ENCODE measurements at regions not wholly inside any gene's neighbourhood (a gene's known extent, or its start where the extent isn't known, plus 50 kb on each side); places are given as distances from the start of the nearest gene placed in this dataset.

GRCh38 chr10:117666965-117667364 lies 124.4 kb downstream of the EMX2 start:
- no peak overlapping the region for H3K4me3 ChIP-seq (ENCODE audit: low read depth, low read length)
- no peak for DNase-seq (ENCODE audit: low read depth)

DNA sequence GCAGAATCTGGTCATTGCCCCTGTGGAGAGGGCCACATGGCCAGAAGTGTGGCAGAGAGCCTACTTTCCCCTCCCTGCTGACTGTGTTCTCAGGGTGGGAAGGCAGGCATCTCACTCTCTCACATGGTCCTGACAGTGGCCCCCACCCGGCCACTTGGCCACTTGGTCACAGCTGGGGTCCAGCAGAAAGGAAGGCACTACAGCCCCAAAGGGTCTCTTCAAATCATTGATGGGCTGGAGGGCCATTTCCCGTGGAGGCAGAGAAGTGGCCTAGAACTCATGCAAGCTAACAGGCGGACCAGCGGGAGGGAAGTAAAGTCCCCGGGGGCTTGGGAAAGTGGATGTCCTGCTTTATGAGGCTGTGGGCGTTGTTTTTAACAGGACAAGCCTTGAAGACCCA lies 125.3 kb downstream of the EMX2 start:
- H3K4me3 ChIP-seq (ENCODE audit: low read depth, low read length), result no peak overlapping the region
- no peak for DNase-seq (ENCODE audit: low read depth)

DNA sequence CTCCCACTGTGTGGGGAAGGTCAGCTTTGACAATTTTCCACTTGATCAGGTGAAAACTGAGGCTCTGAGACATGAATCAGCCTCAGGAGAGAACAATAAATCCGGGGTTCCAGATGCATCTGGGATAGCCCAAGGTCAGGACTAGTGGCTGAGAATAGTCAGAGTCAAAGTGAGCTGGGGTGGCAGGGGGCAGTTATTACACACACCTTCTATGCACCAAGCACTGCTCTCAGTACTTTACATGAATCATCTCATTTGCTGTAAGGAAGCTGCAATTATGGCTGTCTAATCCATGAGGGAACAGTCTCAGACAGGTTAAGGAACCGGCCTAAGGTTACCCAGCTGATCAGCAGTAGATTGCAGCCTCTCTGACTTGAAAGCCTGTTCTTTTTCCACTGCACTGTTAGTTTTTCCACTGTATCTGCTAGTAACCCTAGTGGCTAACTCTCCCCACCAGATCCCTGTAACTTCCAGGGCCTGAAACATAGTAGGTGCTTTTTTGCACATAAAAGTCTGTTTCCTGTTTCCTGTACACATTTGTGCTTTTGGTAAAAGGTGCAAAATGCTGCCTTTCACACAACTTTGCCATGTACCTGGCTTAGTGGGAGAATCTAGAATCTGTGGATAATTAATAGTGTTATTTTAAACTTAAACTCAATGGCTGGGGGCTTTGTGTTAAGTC lies 125.9 kb downstream of the EMX2 start:
- H3K4me3 ChIP-seq (ENCODE audit: low read depth, low read length), result no peak overlapping the region
- no peak for DNase-seq (ENCODE audit: low read depth)

GRCh38 chr10:117669122-117669521 lies 126.6 kb downstream of the EMX2 start:
- H3K4me3 ChIP-seq (ENCODE audit: low read depth, low read length), result no peak overlapping the region
- DNase-seq (ENCODE audit: low read depth), result no peak

DNA sequence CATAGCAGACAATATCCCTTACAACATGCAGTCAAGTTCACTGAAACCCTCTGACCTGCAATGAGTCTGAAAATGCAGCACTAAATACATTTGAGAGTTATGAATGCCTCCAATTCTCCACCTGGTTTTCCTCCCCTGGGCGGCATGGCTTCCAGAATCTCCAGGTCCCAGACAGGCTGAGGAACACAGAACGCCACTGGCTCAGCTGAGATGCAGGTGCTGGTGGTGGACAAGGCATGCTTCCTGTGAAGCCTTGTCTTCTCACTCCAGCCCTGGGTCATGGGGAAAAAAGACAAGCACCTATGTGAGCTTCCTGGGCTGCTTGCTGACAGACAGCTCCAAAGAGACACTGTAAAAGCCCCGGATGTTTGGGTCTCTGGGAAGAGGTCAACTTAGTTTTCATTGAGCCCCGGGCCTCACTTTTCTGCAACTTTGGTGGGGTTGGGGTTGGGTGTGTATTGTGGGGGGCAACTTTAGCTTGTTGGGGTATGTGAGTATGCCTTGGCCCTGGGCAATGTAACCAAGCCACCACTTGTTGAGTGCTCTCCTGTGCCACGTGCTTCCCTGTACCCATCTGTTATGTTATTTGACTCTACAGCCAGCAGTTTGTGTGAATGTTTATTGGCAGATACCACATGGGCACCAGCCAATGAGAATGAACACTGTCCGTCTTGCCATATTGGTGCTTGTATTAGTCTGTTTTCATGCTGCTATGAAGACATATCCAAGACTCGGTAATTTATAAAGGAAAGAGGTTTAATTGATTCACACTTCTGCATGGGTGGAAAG lies 127.8 kb downstream of the EMX2 start:
- H3K4me3 ChIP-seq (ENCODE audit: low read depth, low read length), result no peak overlapping the region
- no peak for DNase-seq (ENCODE audit: low read depth)

DNA sequence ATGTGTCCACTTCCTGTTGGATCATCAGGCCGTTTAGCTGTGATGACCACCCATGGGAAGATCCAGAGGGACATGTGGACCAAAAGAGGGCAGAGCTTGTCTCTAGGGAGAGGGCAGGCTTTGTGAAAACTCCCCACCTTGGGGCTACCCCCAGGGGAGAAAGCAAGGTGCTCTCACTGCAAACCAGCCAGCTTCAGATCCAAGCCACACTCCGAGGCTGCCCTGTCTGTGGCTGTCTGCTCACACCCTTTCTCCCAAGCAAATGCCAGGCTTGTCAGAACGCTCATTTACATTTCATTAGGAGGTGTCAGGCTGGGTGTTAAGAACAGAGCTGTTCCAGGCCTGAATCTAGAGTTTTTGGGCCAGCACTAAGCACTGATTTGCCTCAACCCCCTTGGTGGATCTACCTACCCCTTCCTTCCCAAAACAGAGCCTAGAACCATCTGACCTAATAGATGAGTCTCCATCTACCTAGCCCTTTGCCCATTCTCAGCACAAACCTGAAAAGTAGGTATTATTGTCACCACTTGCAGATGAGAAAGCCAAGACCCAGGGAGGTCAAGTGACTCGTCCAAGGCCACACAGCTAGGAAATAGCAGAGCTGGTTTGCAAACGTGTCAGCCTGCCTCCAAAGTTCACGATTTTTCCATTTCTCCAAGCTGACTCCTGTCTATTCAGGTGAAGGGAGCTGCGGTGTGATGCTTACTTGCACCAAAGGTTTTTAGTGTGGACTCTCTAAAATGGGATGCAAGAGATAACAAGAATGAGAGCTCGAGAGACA lies 130.9 kb downstream of the EMX2 start:
- DNase-seq (ENCODE audit: low read depth), result no peak

DNA sequence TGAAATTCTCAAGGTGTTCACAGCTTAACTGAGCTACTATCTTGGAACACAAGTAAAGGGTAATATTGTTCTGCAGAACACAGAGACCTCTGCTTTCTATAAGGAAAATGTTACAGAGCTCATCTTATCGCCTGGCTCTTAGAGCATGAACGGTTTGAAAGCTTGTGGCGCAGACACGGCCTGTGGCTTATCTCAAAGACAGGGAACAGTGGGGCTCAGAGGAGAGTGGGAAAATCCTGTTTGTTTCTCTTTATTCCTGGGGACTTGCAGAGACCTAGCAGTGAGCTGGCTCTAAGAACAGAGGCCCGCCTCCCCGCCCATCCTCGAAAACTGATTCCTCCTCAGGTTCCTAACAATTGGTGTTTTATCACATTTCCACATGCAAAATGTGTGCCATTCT lies 131.7 kb downstream of the EMX2 start:
- DNase-seq (ENCODE audit: low read depth), result no peak

More for the DNA sequence above, 130.9 kb downstream of the EMX2 start:
- H3K4me3 ChIP-seq (ENCODE audit: low read depth, low read length), result no peak overlapping the region

DNA sequence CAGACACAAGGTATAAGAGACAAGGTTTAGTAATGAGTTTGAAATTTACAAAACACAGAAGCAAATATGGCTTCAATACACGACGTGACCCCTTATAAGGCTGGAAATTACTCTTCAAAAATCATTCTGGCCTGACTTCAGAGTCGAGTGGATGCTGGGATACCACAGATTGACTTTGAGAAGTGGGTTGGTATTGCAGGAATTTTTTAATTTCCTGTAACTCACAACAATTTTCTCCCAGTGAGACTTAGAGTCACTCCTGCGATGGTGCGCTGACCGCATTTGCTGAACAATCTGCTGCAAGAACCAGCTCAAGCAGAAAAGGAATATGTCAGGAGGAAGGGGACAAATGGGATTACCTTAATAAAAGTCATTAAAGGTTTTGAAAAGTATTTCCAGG lies 132.1 kb downstream of the EMX2 start:
- no peak overlapping the region for H3K4me3 ChIP-seq (ENCODE audit: low read depth, low read length)
- DNase-seq (ENCODE audit: low read depth), result no peak

More for the DNA sequence above, 131.7 kb downstream of the EMX2 start:
- no peak overlapping the region for H3K4me3 ChIP-seq (ENCODE audit: low read depth, low read length)

- H3K4me3 ChIP-seq (ENCODE audit: low read depth, low read length), result no peak overlapping the region
- DNase-seq (ENCODE audit: low read depth), result no peak
Observed at GRCh38 chr10:117675514-117676055, 133.0 kb downstream of the EMX2 start.

- no peak for DNase-seq (ENCODE audit: low read depth)
Observed at GRCh38 chr10:117677239-117677638, 134.7 kb downstream of the EMX2 start.

DNA sequence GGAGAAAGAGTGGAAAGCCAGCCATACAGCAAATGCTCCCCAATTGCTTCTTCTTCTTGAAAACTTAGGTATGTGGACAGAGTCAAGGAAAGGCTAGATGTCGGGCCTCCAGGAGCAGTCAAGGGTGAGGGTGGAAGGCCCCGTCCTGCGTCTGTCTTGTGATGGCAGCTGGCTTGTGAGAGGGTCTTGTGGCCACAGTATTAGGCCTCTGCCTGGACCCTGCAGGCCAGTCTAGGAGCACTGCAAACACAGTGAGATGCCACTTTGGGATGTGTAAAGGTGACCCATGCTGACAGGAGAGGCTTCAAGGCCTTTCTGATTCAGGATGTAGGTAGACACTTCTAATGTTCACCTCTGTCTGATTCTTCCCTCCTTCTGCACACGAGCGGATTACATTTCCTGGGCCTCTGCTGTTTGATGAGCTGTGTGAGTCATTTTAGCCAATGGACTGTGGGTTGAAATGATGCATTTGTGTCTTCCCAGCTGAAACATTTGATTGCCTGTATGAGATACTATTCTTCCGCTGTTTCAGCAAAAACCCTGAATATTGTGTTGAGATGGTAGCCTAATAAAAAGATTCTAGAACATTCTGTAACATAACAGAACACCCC lies 135.4 kb downstream of the EMX2 start:
- DNase-seq (ENCODE audit: low read depth), result peak; percentile 19
- no peak overlapping the region for H3K4me3 ChIP-seq (ENCODE audit: low read depth, low read length)

More at GRCh38 chr10:117677239-117677638, 134.7 kb downstream of the EMX2 start:
- no peak overlapping the region for H3K4me3 ChIP-seq (ENCODE audit: low read depth, low read length)

DNA sequence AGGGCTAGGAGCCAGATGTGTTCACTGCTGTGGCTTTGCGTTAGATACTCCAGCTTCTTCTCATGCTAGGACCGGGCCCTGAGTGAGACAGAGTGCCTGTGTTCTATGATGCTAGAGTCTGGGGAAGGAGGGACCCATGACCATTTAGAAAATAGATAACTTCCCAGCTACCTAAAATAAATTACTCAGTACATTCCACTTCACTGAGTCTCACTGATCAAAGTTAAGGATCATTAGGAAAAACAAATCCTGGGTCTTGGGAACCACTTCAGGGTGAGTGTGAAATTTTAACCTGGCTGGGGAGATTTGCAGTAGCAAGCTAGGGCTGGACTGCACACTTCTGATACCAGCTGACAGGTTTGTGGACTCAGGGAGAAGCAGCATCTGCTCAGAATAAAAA lies 138.1 kb downstream of the EMX2 start:
- DNase-seq (ENCODE audit: low read depth), result no peak
- no peak overlapping the region for H3K4me3 ChIP-seq (ENCODE audit: low read depth, low read length)

DNA sequence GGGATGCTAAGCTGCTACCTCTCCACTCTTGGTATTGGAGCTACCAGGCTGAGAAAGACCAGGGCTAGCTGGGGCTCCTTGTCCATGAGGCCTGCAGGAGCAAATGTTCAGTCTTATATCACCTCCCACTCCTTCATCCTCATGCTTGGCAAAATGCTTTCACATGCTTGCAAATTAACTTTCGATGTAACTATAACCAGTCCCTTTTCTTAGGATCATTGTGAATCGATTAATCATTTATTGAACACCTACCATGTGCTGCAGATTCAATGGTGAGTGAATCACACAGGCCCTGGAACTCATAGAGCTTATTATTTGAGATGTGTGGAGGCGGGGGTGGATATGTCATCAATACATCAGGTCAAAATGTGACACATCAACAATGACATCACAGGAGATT lies 138.6 kb downstream of the EMX2 start:
- no peak for DNase-seq (ENCODE audit: low read depth)
- H3K4me3 ChIP-seq (ENCODE audit: low read depth, low read length), result no peak overlapping the region

DNA sequence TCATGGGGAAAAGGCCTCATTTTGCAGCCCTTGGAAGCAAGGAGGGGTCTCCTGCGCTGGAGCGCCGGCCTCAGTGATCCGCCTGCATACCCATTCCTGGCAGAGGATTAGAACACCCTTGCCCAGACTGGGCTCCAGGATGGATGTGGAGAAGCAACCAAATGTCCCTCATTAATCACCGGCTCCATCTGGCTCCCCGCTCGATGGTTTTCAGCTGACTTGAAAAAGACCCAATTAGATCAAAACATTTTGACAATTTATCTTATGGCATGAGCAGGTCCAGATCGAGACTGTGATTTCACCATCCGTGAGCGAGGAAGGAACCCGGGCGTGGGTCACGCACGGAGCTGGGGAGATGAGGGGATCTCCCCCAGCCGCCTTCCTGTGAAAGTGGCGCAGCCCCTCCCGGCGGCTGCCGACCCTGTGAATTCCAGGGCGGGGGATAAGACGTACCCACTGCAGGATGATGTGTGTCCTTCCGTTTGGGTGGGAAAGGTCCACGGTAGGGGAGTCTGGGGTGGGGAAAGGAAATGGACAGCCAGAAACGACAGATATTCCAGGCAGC lies 141.6 kb downstream of the EMX2 start:
- no peak overlapping the region for H3K4me3 ChIP-seq (ENCODE audit: low read depth, low read length)
- no peak for DNase-seq (ENCODE audit: low read depth)

GRCh38 chr10:117684672-117685211 lies 142.2 kb downstream of the EMX2 start:
- no peak overlapping the region for H3K4me3 ChIP-seq (ENCODE audit: low read depth, low read length)
- DNase-seq (ENCODE audit: low read depth), result no peak

GRCh38 chr10:117685431-117685830 lies 142.9 kb downstream of the EMX2 start:
- no peak for DNase-seq (ENCODE audit: low read depth)

DNA sequence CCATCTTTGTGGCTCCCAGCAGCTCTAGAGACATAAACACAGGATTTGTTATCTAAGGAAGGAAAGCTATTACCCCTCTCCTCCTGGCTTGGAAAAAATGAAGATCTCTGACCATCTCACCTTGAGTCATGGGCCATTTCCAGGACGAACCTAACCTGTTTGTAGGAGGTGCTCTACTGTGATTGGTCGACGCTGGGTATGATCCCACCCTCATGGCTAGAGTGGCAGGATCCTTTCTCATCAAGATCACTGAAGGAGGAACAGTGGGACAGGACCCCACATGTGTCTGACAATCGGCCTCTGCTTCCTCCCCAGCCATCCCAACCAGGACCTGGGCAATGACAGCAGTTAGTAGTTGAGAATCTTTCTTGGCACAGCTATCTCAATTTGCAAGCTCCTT lies 144.1 kb downstream of the EMX2 start:
- H3K4me3 ChIP-seq (ENCODE audit: low read depth, low read length), result no peak overlapping the region
- no peak for DNase-seq (ENCODE audit: low read depth)

More at GRCh38 chr10:117685431-117685830, 142.9 kb downstream of the EMX2 start:
- no peak overlapping the region for H3K4me3 ChIP-seq (ENCODE audit: low read depth, low read length)

DNA sequence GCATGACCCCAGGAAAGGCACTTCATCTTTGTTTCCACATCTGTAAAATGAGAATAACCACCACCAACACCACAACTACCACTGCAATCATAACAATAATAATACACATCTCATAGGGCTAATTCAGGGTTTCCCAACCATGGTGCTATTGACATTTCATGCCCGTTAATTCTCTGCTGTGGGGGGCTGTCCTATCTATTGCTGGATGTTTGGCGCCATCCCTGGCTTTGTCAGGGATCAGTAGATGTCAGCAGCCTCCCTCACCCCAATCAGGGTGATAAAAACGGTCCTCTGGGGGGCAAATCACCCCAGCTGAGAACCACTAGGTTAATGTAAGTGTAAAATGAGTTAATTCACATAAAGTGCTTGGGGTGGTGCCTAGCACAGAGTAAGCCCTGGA lies 145.8 kb downstream of the EMX2 start:
- H3K4me3 ChIP-seq (ENCODE audit: low read depth, low read length), result no peak overlapping the region
- no peak for DNase-seq (ENCODE audit: low read depth)

DNA sequence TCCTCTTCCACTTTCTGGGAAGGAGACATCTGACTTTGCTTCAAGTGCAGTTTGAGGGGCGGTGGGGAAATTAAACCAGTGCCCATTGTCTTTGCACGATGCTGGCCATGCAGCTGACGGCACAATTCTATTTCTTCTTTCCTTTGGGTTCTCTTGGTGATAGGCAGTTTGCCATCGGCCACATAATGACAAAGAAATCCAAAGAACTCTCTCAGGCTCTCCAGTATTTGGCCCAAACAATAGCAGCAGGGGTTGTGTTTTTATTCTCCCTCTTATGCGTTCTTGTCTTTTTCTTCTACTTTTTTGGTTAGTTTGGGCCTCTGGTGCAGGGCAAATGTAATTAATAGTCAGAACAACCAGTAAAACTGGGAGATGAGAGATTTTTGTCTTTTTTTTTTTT lies 147.0 kb downstream of the EMX2 start:
- DNase-seq (ENCODE audit: low read depth), result no peak
- no peak overlapping the region for H3K4me3 ChIP-seq (ENCODE audit: low read depth, low read length)

Data from skeletal muscle cell (primary cell).